ENCODE measurements at regions not wholly inside any gene's neighbourhood (a gene's known extent, or its start where the extent isn't known, plus 50 kb on each side); places are given as distances from the start of the nearest gene placed in this dataset.

- TF ChIP-seq NR1H2 (CRISPR knock-in tag; IDR thresholded peaks at IDR 0.05) (no peak), ELF4 (CRISPR knock-in tag; IDR thresholded peaks at IDR 0.05; ENCODE audit: low read depth) (no peak), ESRRA (CRISPR knock-in tag; IDR thresholded peaks at IDR 0.05; ENCODE audit: borderline replicate concordance) (no peak), GABPB1 (CRISPR knock-in tag; IDR thresholded peaks at IDR 0.05) (no peak), CTCF (IDR thresholded peaks at IDR 0.05) (no peak), JUN (CRISPR knock-in tag; IDR thresholded peaks at IDR 0.05) (no peak), ZNF232 (CRISPR knock-in tag; IDR thresholded peaks at IDR 0.05) (no peak), GRHL2 (CRISPR knock-in tag; IDR thresholded peaks at IDR 0.05; ENCODE audit: insufficient replicate concordance, severe bottlenecking) (no peak), ATF1 (CRISPR knock-in tag; IDR thresholded peaks at IDR 0.05) (no peak), ZNF416 (CRISPR knock-in tag; IDR thresholded peaks at IDR 0.05) (no peak), MAX (CRISPR knock-in tag; IDR thresholded peaks at IDR 0.05) (no peak), TEAD1 (CRISPR knock-in tag; IDR thresholded peaks at IDR 0.05) (no peak), OVOL2 (CRISPR knock-in tag; IDR thresholded peaks at IDR 0.05; ENCODE audit: borderline replicate concordance) (no peak)
- TF ChIP-seq, protein P1, sequence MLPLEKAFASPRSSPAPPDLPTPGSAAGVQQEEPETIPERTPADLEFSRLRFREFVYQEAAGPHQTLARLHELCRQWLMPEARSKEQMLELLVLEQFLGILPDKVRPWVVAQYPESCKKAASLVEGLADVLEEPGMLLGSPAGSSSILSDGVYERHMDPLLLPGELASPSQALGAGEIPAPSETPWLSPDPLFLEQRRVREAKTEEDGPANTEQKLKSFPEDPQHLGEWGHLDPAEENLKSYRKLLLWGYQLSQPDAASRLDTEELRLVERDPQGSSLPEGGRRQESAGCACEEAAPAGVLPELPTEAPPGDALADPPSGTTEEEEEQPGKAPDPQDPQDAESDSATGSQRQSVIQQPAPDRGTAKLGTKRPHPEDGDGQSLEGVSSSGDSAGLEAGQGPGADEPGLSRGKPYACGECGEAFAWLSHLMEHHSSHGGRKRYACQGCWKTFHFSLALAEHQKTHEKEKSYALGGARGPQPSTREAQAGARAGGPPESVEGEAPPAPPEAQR (CRISPR knock-in tag; IDR thresholded peaks at IDR 0.05) = no peak
Measured at GRCh38 chr12:4977102-4977501, 66.6 kb upstream of the KCNA5 start.
